NCI-H1436 (cell line): ENCODE measurements at regions not wholly inside any gene's neighbourhood (a gene's known extent, or its start where the extent isn't known, plus 50 kb on each side); places are given as distances from the start of the nearest gene placed in this dataset.
"Not testable (repeated sequence)": the region's sequence is repeated elsewhere in the genome, so short reads cannot be mapped to it uniquely, and the experiment has no call there.

ENCODE experiments used
- DNase-seq: peaks from one replicate; lab custom pipeline; 2025; lab: John Stamatoyannopoulos, UW

DNA sequence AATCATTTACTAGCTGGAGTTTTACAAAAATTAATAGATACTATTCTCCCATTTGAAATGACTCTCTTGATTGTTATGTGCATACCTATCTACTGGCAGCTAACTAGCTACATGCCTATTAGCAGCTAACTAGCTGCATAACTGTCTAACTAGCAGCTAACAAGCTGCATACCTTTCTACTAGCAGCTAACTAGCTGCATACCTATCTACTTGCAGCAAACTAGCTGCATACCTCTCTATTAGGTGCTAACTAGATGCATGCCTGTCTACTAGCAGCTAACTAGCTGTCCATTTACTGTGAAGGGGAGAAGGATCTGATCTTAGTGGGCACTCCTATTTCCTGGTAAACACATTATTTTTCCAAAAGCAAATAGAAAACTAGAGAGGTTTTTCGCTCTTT, 439.4 kb upstream of the PFKP start:
- no peak for DNase-seq

DNA sequence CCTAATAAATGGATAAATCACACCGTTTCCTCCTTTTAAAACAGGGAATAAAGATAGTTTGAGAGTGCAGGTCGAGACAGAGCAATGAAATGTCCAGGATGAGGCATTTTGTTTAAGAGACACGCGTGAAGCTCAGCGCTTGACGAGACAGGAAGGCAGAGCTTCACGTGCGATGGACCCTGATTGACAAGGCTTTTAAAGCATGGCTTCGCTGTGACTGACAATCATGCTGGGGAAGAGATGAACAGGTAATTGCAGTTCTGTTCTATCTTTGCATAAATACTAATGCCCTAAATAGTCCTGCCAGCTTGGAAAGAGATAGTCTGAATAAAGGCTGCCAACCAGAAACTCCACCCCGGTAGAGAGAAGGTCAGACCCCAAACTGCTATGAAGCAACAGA, 442.3 kb upstream of the PFKP start:
- no peak for DNase-seq

- DNase-seq: no peak
Measured at GRCh38 chr10:2623675-2624274, 443.6 kb upstream of the PFKP start.

GRCh38 chr10:2620827-2621521, 446.4 kb upstream of the PFKP start:
- no peak for DNase-seq

- DNase-seq: peak; percentile 47
Measured at GRCh38 chr10:2619916-2620315, 447.4 kb upstream of the PFKP start.

GRCh38 chr10:2619472-2619871, 447.9 kb upstream of the PFKP start:
- peak; percentile 79 for DNase-seq

DNA sequence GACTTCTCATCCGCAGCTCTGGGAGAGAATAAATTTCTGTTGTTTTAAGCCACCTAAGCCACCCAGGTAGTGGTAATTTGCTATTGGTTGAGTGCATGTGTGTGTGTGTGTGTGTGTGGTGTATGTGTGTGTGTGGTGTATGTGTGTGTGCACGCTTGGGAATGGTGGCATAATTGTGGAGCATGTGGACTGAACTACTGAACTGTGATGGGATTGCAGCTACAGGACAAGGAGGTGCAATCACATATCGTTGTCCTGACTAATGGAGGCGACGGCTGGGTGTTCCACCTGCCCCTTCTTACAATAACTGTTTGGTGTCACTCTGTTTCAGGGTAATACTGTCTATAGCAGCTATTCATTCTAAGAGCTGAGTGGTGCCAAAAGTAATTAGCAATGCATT, 448.7 kb upstream of the PFKP start:
- peak; percentile 90 for DNase-seq

GRCh38 chr10:2616215-2616614, 451.1 kb upstream of the PFKP start:
- no peak for DNase-seq

DNA sequence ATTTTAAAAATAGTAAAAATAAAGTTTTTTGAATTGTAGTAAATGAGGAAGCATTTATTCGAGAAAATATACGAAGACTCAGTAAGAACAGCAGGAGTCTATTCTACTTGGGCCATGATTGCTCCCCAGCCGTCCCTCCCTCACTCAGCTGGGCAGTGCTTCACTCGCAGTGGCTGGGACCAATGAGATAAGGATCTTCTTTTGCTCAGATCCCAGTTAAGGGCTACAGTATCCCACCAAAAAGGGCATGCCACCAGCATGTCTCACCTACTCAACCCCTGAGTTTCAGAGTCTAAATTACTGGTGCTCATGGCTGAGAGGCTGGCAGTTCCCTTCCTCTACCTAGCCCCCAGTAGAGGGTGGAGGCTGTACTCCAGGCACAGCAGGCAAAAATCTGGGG, 455.7 kb upstream of the PFKP start:
- DNase-seq: no peak

GRCh38 chr10:2610946-2611345, 456.4 kb upstream of the PFKP start:
- peak; percentile 94 for DNase-seq

GRCh38 chr10:2604891-2605290, 462.5 kb upstream of the PFKP start:
- no peak for DNase-seq

DNA sequence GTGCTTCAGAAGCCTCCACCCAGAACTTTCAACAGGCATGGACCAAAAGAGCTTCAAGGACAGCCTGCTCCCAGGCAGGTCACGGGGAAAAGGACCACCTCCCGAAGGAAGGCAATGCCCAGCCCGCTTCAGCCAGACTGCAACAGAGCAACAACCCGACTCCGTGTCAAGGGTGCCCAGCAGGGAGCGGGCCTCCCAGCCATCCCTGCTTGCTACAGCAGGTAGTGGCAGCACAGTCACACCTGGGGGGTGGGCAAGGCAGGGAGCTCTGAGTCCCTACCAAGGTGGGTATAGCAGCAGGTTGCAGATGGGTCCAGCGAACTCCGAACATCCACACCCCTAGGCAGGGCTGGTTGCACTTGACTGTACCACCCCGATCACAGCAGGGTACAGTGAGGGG, 467.8 kb upstream of the PFKP start:
- no peak for DNase-seq

GRCh38 chr10:2592360-2593160, 474.8 kb upstream of the PFKP start:
- no peak for DNase-seq

DNA sequence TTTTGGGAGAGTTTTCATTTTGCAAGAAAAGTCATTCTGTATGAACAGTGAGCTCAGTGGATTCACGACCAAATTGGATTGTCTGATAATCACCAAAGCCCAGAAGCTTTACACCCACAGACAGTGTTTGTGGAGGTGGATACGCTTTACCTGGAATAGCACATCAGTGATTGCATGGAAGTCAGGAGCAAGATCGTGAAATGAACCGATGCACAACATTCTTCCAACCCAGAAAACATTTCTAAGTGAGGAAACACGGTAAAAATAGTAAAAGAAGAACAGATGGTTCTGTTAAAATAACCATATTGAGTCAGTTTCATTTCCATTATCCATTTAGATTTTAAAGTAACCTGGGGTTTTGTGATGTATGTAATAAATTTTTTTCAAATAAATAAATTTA, 478.2 kb upstream of the PFKP start:
- DNase-seq: no peak

DNA sequence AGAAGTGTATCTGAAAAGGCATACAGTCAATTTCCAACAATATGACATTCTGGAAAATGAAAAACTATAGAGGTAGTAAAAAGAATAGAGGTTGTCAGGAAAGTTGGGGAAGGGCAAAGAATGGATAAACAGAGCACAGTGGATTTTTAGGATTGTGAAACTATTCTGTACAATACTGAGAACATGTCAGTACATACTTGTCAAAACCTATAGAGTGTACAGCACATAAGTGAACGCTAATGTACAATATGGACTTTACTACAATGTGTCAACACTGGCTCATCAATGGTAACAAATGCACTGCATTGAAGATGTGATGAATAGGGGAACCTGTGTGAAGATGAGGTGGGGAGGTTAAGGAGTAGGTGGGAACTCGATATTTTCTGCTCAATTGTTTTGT, 483.0 kb upstream of the PFKP start:
- no peak for DNase-seq

DNA sequence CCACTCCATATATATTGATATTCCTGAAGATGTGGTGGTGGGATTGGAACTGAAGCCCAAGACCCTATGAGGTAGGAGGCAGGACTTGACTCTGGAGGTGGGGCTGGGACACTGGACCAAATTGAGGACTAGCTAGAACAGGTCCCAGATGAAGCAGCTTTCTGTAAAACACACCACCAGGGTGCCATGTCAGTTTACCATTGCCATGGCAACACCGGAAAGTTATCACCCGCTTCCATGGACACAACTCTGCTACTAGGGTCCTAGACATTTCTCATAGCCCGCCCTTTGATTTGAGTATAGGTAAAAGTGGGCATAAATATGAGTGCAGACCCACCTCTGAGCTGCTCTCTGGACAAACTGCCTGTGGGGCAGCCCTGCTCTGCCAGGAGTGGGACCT, 490.5 kb upstream of the PFKP start:
- no peak for DNase-seq

DNA sequence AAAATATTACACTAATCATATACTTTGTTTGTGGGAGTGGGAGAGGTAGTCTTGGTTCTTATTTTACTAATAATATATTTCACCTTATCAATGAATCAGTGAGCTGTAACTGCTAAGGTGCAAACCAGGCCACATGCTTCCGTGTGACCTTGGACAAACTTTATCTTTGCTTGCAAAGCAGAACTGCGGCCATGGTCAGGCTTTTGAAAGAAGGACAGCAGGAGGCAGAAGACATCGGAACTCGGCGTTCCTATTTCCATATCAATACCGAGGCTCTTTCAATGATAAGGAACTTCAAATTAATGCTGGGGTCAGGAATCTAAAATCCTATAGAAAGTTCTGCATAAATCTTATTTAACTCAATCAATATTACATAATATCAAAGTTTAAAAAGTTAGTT, 491.9 kb upstream of the PFKP start:
- DNase-seq: no peak

DNA sequence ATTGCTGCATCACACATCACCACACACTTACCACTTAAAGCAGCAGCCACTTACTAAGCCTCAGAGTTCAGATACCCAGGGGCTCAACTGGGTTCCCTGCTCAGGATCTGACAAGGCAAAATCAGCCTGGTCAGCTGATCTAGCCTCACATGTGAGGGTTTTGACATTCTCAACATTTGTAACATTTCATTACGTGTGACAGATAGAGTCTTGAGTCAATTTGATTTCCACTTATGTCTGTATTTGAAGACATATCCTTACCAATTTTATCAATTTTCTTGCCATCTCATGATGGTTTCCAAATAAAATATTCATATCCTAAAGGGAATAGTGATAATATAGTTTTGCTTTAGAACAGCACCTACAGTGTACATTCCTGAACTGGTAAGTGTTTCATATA, 494.7 kb upstream of the PFKP start:
- no peak for DNase-seq

DNA sequence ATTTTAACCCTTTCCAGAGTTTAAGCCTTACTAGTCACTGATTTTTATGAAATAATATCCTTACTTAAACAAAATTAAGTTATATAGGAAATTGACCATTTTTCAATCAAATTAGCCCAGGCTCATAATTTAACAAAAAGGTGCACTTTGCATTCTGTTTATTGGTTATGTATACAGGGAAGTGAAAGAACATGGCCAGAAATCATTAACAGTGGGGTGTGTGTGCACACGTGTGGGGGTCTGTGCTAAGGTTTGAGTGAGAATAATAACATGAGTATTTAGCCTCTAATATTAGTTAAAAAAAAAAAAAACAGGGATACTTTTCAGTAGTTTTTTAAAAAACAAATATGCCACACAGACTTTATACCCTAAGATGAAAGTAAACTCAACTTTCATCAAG, 510.5 kb upstream of the PFKP start:
- DNase-seq: no peak

DNA sequence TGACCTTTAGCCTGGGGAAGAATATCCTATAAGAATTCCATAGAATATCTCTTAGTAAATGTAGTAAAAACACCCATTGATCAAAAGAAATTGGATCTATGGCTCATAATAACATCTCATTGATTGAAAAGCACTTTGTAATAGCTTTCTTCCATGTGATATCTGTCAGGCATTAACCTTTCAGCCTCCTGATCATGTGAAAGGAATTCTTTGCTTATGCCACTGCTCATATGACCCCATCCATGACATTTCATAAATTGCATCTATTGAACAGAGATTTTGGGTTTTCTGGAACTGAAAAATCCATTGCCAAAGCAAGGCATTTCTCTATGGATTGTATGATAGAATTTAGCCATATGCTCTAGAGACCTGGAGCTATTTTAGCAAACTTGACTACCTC, 519.3 kb upstream of the PFKP start:
- no peak for DNase-seq

GRCh38 chr10:2547606-2548005, 519.7 kb upstream of the PFKP start:
- DNase-seq: no peak

- DNase-seq: not testable (repeated sequence)
Measured at GRCh38 chr10:2546894-2547293, 520.5 kb upstream of the PFKP start.

- no peak for DNase-seq
Measured at GRCh38 chr10:2543974-2544373, 523.4 kb upstream of the PFKP start.
